ENCODE measurements at regions not wholly inside any gene's neighbourhood (a gene's known extent, or its start where the extent isn't known, plus 50 kb on each side); places are given as distances from the start of the nearest gene placed in this dataset.

- no peak overlapping the region for H2AFZ ChIP-seq (ENCODE audit: insufficient read depth, low read length, poor library complexity)
- no peak overlapping the region for H3K23ac ChIP-seq (ENCODE audit: low read length)
- H3K9me3 ChIP-seq (ENCODE audit: insufficient read depth, low read depth, low read length), result no peaks in the 10 kb centered on the region
- H3K79me1 ChIP-seq (ENCODE audit: low read length), result no peaks in the 10 kb centered on the region
- H2BK12ac ChIP-seq (ENCODE audit: low read length), result no peak overlapping the region
- no peak overlapping the region for H2AK5ac ChIP-seq (ENCODE audit: low read length)
- H4K12ac ChIP-seq (ENCODE audit: low read depth, low read length), result no peak overlapping the region
- no peak overlapping the region for H3K18ac ChIP-seq (ENCODE audit: low read length)
- H3K79me2 ChIP-seq (ENCODE audit: control insufficient read depth, insufficient read depth, low read length, poor library complexity), result no peaks in the 10 kb centered on the region
- H3K4ac ChIP-seq (ENCODE audit: low read depth, low read length), result no peak overlapping the region
- H3K36me3 ChIP-seq (ENCODE audit: control insufficient read depth in 1 of 2, insufficient read depth in 2 of 2, low read length in 2 of 2), result no peaks in the 10 kb centered on the region
- no CpG with 5 or more reads among the region's 1 CpG for WGBS (ENCODE audit: extremely low coverage, insufficient coverage, insufficient read length)
- H3K27me3 ChIP-seq (ENCODE audit: insufficient read depth, low read length), result no peaks in the 10 kb centered on the region
- H4K91ac ChIP-seq (ENCODE audit: low read depth, low read length), result no peak overlapping the region
- H2BK120ac ChIP-seq (ENCODE audit: insufficient read depth, low read length, poor library complexity), result no peak overlapping the region
- H3K4me3 ChIP-seq (ENCODE audit: low read depth, low read length), result no peak overlapping the region
- no peak overlapping the region for H3K27ac ChIP-seq (ENCODE audit: low read depth, low read length)
- H4K8ac ChIP-seq (ENCODE audit: low read depth, low read length), result no peak overlapping the region
- no peaks in the 10 kb centered on the region for H3K4me1 ChIP-seq (ENCODE audit: control insufficient read depth in 1 of 2, insufficient read depth in 2 of 2, low read length in 2 of 2)
- no peak overlapping the region for H3K9ac ChIP-seq (ENCODE audit: low read length)
- no peak overlapping the region for H3K14ac ChIP-seq (ENCODE audit: low read length)
- no peak overlapping the region for H3K4me2 ChIP-seq (ENCODE audit: low read length)
- DNase-seq, result no peak
- H2BK5ac ChIP-seq (ENCODE audit: low read depth, low read length, poor library complexity), result no peak overlapping the region
Observed at GRCh38 chr6:126805861-126806260, 312.6 kb upstream of the RSPO3 start.

GRCh38 chr6:126807876-126808275 is 310.6 kb upstream of the RSPO3 start:
- Histone ChIP-seq H3K27me3 (ENCODE audit: insufficient read depth, low read length) (no peaks in the 10 kb centered on the region), H4K12ac (ENCODE audit: low read depth, low read length) (no peak overlapping the region), H2BK120ac (ENCODE audit: insufficient read depth, low read length, poor library complexity) (no peak overlapping the region)

GRCh38 chr6:126811321-126811720 is 307.1 kb upstream of the RSPO3 start:
- no CpG with 5 or more reads among the region's 3 CpGs for WGBS (ENCODE audit: extremely low coverage, insufficient coverage, insufficient read length)

More at GRCh38 chr6:126807876-126808275, 310.6 kb upstream of the RSPO3 start:
- Histone ChIP-seq H3K36me3 (ENCODE audit: control insufficient read depth in 1 of 2, insufficient read depth in 2 of 2, low read length in 2 of 2) (no peaks in the 10 kb centered on the region), H3K14ac (ENCODE audit: low read length) (no peak overlapping the region), H3K23ac (ENCODE audit: low read length) (no peak overlapping the region), H3K79me2 (ENCODE audit: control insufficient read depth, insufficient read depth, low read length, poor library complexity) (no peaks in the 10 kb centered on the region), H2BK12ac (ENCODE audit: low read length) (no peak overlapping the region), H4K91ac (ENCODE audit: low read depth, low read length) (no peak overlapping the region), H3K4me1 (ENCODE audit: control insufficient read depth in 1 of 2, insufficient read depth in 2 of 2, low read length in 2 of 2) (peaks cover 0 to 2% of the 10 kb centered on the region in 2 experiments), H3K9me3 (ENCODE audit: insufficient read depth, low read depth, low read length) (no peaks in the 10 kb centered on the region), H3K9ac (ENCODE audit: low read length) (no peak overlapping the region), H3K18ac (ENCODE audit: low read length) (no peak overlapping the region), H3K4ac (ENCODE audit: low read depth, low read length) (no peak overlapping the region), H3K4me3 (ENCODE audit: low read depth, low read length) (no peak overlapping the region), H2AK5ac (ENCODE audit: low read length) (no peak overlapping the region), H2BK5ac (ENCODE audit: low read depth, low read length, poor library complexity) (no peak overlapping the region), H3K4me2 (ENCODE audit: low read length) (no peak overlapping the region), H3K27ac (ENCODE audit: low read depth, low read length) (no peak overlapping the region), H2AFZ (ENCODE audit: insufficient read depth, low read length, poor library complexity) (no peak overlapping the region), H4K8ac (ENCODE audit: low read depth, low read length) (no peak overlapping the region), H3K79me1 (ENCODE audit: low read length) (peaks cover 3% of the 10 kb centered on the region)
- DNase-seq, result no peak
- WGBS (ENCODE audit: extremely low coverage, insufficient coverage, insufficient read length), result no CpG with 5 or more reads among the region's 1 CpG

GRCh38 chr6:126812010-126812409 is 306.5 kb upstream of the RSPO3 start:
- H3K9me3 ChIP-seq (ENCODE audit: insufficient read depth, low read depth, low read length), result no peaks in the 10 kb centered on the region
- no peak overlapping the region for H4K8ac ChIP-seq (ENCODE audit: low read depth, low read length)
- no peak overlapping the region for H3K23ac ChIP-seq (ENCODE audit: low read length)
- H2BK5ac ChIP-seq (ENCODE audit: low read depth, low read length, poor library complexity), result no peak overlapping the region
- no CpG with 5 or more reads among the region's 3 CpGs for WGBS (ENCODE audit: extremely low coverage, insufficient coverage, insufficient read length)
- H3K4me1 ChIP-seq (ENCODE audit: control insufficient read depth in 1 of 2, insufficient read depth in 2 of 2, low read length in 2 of 2), result peaks cover 0 to 2% of the 10 kb centered on the region in 2 experiments
- no peak overlapping the region for H3K18ac ChIP-seq (ENCODE audit: low read length)
- no peak overlapping the region for H3K27ac ChIP-seq (ENCODE audit: low read depth, low read length)
- no peak overlapping the region for H3K4me3 ChIP-seq (ENCODE audit: low read depth, low read length)
- no peak overlapping the region for H3K4me2 ChIP-seq (ENCODE audit: low read length)
- no peak overlapping the region for H4K91ac ChIP-seq (ENCODE audit: low read depth, low read length)
- H4K12ac ChIP-seq (ENCODE audit: low read depth, low read length), result no peak overlapping the region
- H3K14ac ChIP-seq (ENCODE audit: low read length), result no peak overlapping the region
- no peak overlapping the region for H2BK12ac ChIP-seq (ENCODE audit: low read length)
- no peak overlapping the region for H3K4ac ChIP-seq (ENCODE audit: low read depth, low read length)
- DNase-seq, result no peak
- H2AFZ ChIP-seq (ENCODE audit: insufficient read depth, low read length, poor library complexity), result no peak overlapping the region
- no peak overlapping the region for H2AK5ac ChIP-seq (ENCODE audit: low read length)
- H3K9ac ChIP-seq (ENCODE audit: low read length), result no peak overlapping the region
- no peak overlapping the region for H2BK120ac ChIP-seq (ENCODE audit: insufficient read depth, low read length, poor library complexity)
- no peaks in the 10 kb centered on the region for H3K36me3 ChIP-seq (ENCODE audit: control insufficient read depth in 1 of 2, insufficient read depth in 2 of 2, low read length in 2 of 2)
- no peaks in the 10 kb centered on the region for H3K79me2 ChIP-seq (ENCODE audit: control insufficient read depth, insufficient read depth, low read length, poor library complexity)
- H3K79me1 ChIP-seq (ENCODE audit: low read length), result peaks cover 3% of the 10 kb centered on the region
- H3K27me3 ChIP-seq (ENCODE audit: insufficient read depth, low read length), result no peaks in the 10 kb centered on the region

More at GRCh38 chr6:126811321-126811720, 307.1 kb upstream of the RSPO3 start:
- no peak overlapping the region for H3K27ac ChIP-seq (ENCODE audit: low read depth, low read length)
- H2AFZ ChIP-seq (ENCODE audit: insufficient read depth, low read length, poor library complexity), result no peak overlapping the region
- no peak overlapping the region for H3K14ac ChIP-seq (ENCODE audit: low read length)
- no peak overlapping the region for H4K91ac ChIP-seq (ENCODE audit: low read depth, low read length)
- peaks cover 0 to 2% of the 10 kb centered on the region in 2 experiments for H3K4me1 ChIP-seq (ENCODE audit: control insufficient read depth in 1 of 2, insufficient read depth in 2 of 2, low read length in 2 of 2)
- H3K4ac ChIP-seq (ENCODE audit: low read depth, low read length), result no peak overlapping the region
- no peak overlapping the region for H3K4me2 ChIP-seq (ENCODE audit: low read length)
- H3K23ac ChIP-seq (ENCODE audit: low read length), result no peak overlapping the region
- H2AK5ac ChIP-seq (ENCODE audit: low read length), result no peak overlapping the region
- no peak overlapping the region for H2BK120ac ChIP-seq (ENCODE audit: insufficient read depth, low read length, poor library complexity)
- no peak overlapping the region for H3K9ac ChIP-seq (ENCODE audit: low read length)
- no peak overlapping the region for H4K12ac ChIP-seq (ENCODE audit: low read depth, low read length)
- no peak overlapping the region for H2BK12ac ChIP-seq (ENCODE audit: low read length)
- no peaks in the 10 kb centered on the region for H3K36me3 ChIP-seq (ENCODE audit: control insufficient read depth in 1 of 2, insufficient read depth in 2 of 2, low read length in 2 of 2)
- no peak overlapping the region for H2BK5ac ChIP-seq (ENCODE audit: low read depth, low read length, poor library complexity)
- no peak overlapping the region for H3K4me3 ChIP-seq (ENCODE audit: low read depth, low read length)
- peaks cover 3% of the 10 kb centered on the region for H3K79me1 ChIP-seq (ENCODE audit: low read length)
- no peak overlapping the region for H3K18ac ChIP-seq (ENCODE audit: low read length)
- H3K9me3 ChIP-seq (ENCODE audit: insufficient read depth, low read depth, low read length), result no peaks in the 10 kb centered on the region
- no peaks in the 10 kb centered on the region for H3K27me3 ChIP-seq (ENCODE audit: insufficient read depth, low read length)
- no peak overlapping the region for H4K8ac ChIP-seq (ENCODE audit: low read depth, low read length)
- no peak for DNase-seq
- H3K79me2 ChIP-seq (ENCODE audit: control insufficient read depth, insufficient read depth, low read length, poor library complexity), result no peaks in the 10 kb centered on the region

Measured in trophoblast cell (in vitro differentiated cells and primary cell).